GM23338 (cell line): ENCODE measurements at regions not wholly inside any gene's neighbourhood (a gene's known extent, or its start where the extent isn't known, plus 50 kb on each side); places are given as distances from the start of the nearest gene placed in this dataset.

ENCODE experiments used
- ATAC-seq: fragments of 200-7000 bp; cut with Tn5 transposase; 3 replicates; pipeline ENCODE4 v1.9.1; 2020
- DNase-seq: peaks from one replicate; pipeline ENCODE4 v3.0.0-alpha.2; 2015; ENCODE audit warnings: low spot score
- H2AFZ ChIP-seq: fragments of 200-600 bp; sonication (generic); 2 replicates; pipeline ENCODE4 v1.8.0; 2016; ENCODE audit warnings: antibody characterized with exemption, mild to moderate bottlenecking, moderate library complexity
- H3F3A ChIP-seq: fragments of 200-600 bp; sonication (generic); replicated peaks from 2 replicates; pipeline ENCODE4 v1.8.0; 2017; ENCODE audit warnings: antibody characterized with exemption, mixed run types, low read depth
- H3K27ac ChIP-seq: fragments of 200-600 bp; sonication (generic); 2 replicates; pipeline ENCODE4 v1.6.1; 2016; ENCODE audit warnings: low read depth
- H3K27me3 ChIP-seq: fragments of 200-600 bp; sonication (generic); 2 replicates; pipeline ENCODE4 v1.8.0; 2016; ENCODE audit warnings: mild to moderate bottlenecking, mixed run types, moderate library complexity; ENCODE audit not compliant: insufficient read depth
- H3K36me3 ChIP-seq: fragments of 200-600 bp; sonication (generic); 2 replicates; pipeline ENCODE4 v1.8.0; 2016; ENCODE audit warnings: mild to moderate bottlenecking; ENCODE audit not compliant: insufficient read depth
- H3K4me1 ChIP-seq: fragments of 200-600 bp; sonication (generic); 2 replicates; pipeline ENCODE4 v1.8.0; 2016; ENCODE audit warnings: mild to moderate bottlenecking, moderate library complexity; ENCODE audit not compliant: insufficient read depth
- H3K4me2 ChIP-seq: fragments of 200-600 bp; sonication (generic); 2 replicates; pipeline ENCODE4 v1.7.1; 2017; ENCODE audit warnings: mixed run types
- H3K4me3 ChIP-seq: fragments of 200-600 bp; sonication (generic); 2 replicates; pipeline ENCODE4 v1.6.1; 2016; ENCODE audit warnings: mixed run types
- H3K79me2 ChIP-seq: fragments of 200-600 bp; sonication (generic); replicated peaks from 2 replicates; pipeline ENCODE4 v1.8.0; 2017; ENCODE audit warnings: mild to moderate bottlenecking; ENCODE audit not compliant: insufficient read depth
- H3K9me2 ChIP-seq: fragments of 200-600 bp; sonication (generic); 2 replicates; pipeline ENCODE4 v1.8.0; 2017; ENCODE audit not compliant: insufficient read depth
- H4K20me1 ChIP-seq: fragments of 200-600 bp; sonication (generic); replicated peaks from 2 replicates; pipeline ENCODE4 v1.8.0; 2017; ENCODE audit warnings: mild to moderate bottlenecking; ENCODE audit not compliant: insufficient read depth
- H3K27ac Mint-ChIP-seq: 2 replicates; pipeline ENCODE4 v1.8.0; 2020; ENCODE audit warnings: inconsistent platforms, mild to moderate bottlenecking, moderate library complexity, mixed read lengths
- H3K27me3 Mint-ChIP-seq: 3 replicates; pipeline ENCODE4 v1.8.0; 2022; ENCODE audit warnings: low read depth, mild to moderate bottlenecking, moderate library complexity, mixed read lengths, inconsistent platforms; ENCODE audit not compliant: insufficient read depth, poor library complexity
- H3K36me3 Mint-ChIP-seq: 3 replicates; pipeline ENCODE4 v1.8.0; 2021; ENCODE audit warnings: low read depth, mild to moderate bottlenecking, inconsistent platforms, moderate library complexity, mixed read lengths
- H3K4me1 Mint-ChIP-seq: 3 replicates; pipeline ENCODE4 v1.8.0; 2020; ENCODE audit warnings: mild to moderate bottlenecking, inconsistent platforms, mixed read lengths
- H3K4me3 Mint-ChIP-seq: 3 replicates; pipeline ENCODE4 v1.8.0; 2021; ENCODE audit warnings: moderate library complexity, mild to moderate bottlenecking, inconsistent platforms, mixed read lengths
- H3K9me3 Mint-ChIP-seq: 3 replicates; pipeline ENCODE4 v1.8.0; 2020; ENCODE audit warnings: moderate library complexity, mild to moderate bottlenecking, inconsistent platforms, mixed read lengths
- CREB1 ChIP-seq: fragments of 250-450 bp; sonication (Bioruptor Pico); IDR thresholded peaks from 2 replicates; pipeline ENCODE4 v1.5.0; 2020; ENCODE audit warnings: low read depth, mild to moderate bottlenecking, moderate library complexity
- ETS1 ChIP-seq: IDR thresholded peaks from 2 replicates; pipeline ENCODE4 v1.6.1; 2016; ENCODE audit warnings: antibody characterized with exemption
- EZH2 ChIP-seq: fragments of 200-600 bp; sonication (generic); IDR thresholded peaks from one replicate; pipeline ENCODE4 v1.8.0; 2017; ENCODE audit warnings: antibody characterized with exemption, mild to moderate bottlenecking, low read depth; ENCODE audit not compliant: unreplicated experiment
- EZH2phosphoT487 ChIP-seq: fragments of 200-600 bp; sonication (generic); IDR thresholded peaks from one replicate; pipeline ENCODE4 v1.8.1; 2018; ENCODE audit warnings: antibody characterized with exemption; ENCODE audit not compliant: unreplicated experiment
- JUNB ChIP-seq: IDR thresholded peaks from one replicate; pipeline ENCODE4 v1.6.1; 2016; ENCODE audit warnings: antibody characterized with exemption; ENCODE audit not compliant: unreplicated experiment
- NANOG ChIP-seq: IDR thresholded peaks from 2 replicates; pipeline ENCODE4 v1.6.1; 2016; ENCODE audit warnings: antibody characterized with exemption, borderline replicate concordance
- POLR2AphosphoS5 ChIP-seq: IDR thresholded peaks from 2 replicates; pipeline ENCODE4 v1.6.1; 2016; ENCODE audit warnings: antibody characterized with exemption, low read depth
- STAT1 ChIP-seq: IDR thresholded peaks from one replicate; pipeline ENCODE4 v1.6.1; 2016; ENCODE audit warnings: antibody characterized with exemption; ENCODE audit not compliant: unreplicated experiment
- ZNF114 ChIP-seq: fragments of 250-450 bp; sonication (Bioruptor Pico); IDR thresholded peaks from 2 replicates; pipeline ENCODE4 v1.5.0; 2020; ENCODE audit warnings: mild to moderate bottlenecking, moderate library complexity
- ZNF331 ChIP-seq: fragments of 250-450 bp; sonication (Bioruptor Pico); IDR thresholded peaks from 2 replicates; pipeline ENCODE4 v1.5.0; 2020; ENCODE audit warnings: low read depth, mild to moderate bottlenecking, moderate library complexity
- TF ChIP-seq, protein P1 (sequence below): fragments of 250-450 bp; sonication (Bioruptor Pico); IDR thresholded peaks from 2 replicates; pipeline ENCODE4 v1.5.0; 2020; ENCODE audit warnings: mild to moderate bottlenecking, moderate library complexity
- TF ChIP-seq, protein P2 (sequence below), 2 experiments: fragments of 200-600 bp in 1 of 2; sonication (generic) in 1 of 2; conservative IDR thresholded peaks; 2 replicates each; pipeline versions ENCODE4 v1.5.1 to v1.6.1; 2016 to 2017; ENCODE audit warnings: antibody characterized with exemption in 2 of 2, low read depth in 2 of 2, mild to moderate bottlenecking in 2 of 2, moderate library complexity in 1 of 2
- TF ChIP-seq, protein P3 (sequence below): IDR thresholded peaks from one replicate; pipeline ENCODE4 v1.6.1; 2018; ENCODE audit warnings: antibody characterized with exemption; ENCODE audit not compliant: unreplicated experiment

- Mint-ChIP-seq H3K27me3 (peaks cover 4% of the 10 kb centered on the region), H3K4me1 (no peaks in the 10 kb centered on the region), H3K9me3 (peaks cover 69% of the 10 kb centered on the region), H3K4me3 (no peak overlapping the region), H3K36me3 (peaks cover 21% of the 10 kb centered on the region; the same call in 2 of the 3 replicates), H3K27ac (no peak overlapping the region)
- Histone ChIP-seq H3K27me3 (no peaks in the 10 kb centered on the region), H3K79me2 (no peaks in the 10 kb centered on the region), H2AFZ (no peak overlapping the region), H3K27ac (no peak overlapping the region), H3K4me1 (no peaks in the 10 kb centered on the region), H3K4me3 (no peak overlapping the region), H3F3A (no peaks in the 10 kb centered on the region), H4K20me1 (no peaks in the 10 kb centered on the region), H3K36me3 (no peaks in the 10 kb centered on the region; the same call in 1 of the 2 replicates), H3K9me2 (no peaks in the 10 kb centered on the region), H3K4me2 (no peak overlapping the region)
- TF ChIP-seq, protein P1, sequence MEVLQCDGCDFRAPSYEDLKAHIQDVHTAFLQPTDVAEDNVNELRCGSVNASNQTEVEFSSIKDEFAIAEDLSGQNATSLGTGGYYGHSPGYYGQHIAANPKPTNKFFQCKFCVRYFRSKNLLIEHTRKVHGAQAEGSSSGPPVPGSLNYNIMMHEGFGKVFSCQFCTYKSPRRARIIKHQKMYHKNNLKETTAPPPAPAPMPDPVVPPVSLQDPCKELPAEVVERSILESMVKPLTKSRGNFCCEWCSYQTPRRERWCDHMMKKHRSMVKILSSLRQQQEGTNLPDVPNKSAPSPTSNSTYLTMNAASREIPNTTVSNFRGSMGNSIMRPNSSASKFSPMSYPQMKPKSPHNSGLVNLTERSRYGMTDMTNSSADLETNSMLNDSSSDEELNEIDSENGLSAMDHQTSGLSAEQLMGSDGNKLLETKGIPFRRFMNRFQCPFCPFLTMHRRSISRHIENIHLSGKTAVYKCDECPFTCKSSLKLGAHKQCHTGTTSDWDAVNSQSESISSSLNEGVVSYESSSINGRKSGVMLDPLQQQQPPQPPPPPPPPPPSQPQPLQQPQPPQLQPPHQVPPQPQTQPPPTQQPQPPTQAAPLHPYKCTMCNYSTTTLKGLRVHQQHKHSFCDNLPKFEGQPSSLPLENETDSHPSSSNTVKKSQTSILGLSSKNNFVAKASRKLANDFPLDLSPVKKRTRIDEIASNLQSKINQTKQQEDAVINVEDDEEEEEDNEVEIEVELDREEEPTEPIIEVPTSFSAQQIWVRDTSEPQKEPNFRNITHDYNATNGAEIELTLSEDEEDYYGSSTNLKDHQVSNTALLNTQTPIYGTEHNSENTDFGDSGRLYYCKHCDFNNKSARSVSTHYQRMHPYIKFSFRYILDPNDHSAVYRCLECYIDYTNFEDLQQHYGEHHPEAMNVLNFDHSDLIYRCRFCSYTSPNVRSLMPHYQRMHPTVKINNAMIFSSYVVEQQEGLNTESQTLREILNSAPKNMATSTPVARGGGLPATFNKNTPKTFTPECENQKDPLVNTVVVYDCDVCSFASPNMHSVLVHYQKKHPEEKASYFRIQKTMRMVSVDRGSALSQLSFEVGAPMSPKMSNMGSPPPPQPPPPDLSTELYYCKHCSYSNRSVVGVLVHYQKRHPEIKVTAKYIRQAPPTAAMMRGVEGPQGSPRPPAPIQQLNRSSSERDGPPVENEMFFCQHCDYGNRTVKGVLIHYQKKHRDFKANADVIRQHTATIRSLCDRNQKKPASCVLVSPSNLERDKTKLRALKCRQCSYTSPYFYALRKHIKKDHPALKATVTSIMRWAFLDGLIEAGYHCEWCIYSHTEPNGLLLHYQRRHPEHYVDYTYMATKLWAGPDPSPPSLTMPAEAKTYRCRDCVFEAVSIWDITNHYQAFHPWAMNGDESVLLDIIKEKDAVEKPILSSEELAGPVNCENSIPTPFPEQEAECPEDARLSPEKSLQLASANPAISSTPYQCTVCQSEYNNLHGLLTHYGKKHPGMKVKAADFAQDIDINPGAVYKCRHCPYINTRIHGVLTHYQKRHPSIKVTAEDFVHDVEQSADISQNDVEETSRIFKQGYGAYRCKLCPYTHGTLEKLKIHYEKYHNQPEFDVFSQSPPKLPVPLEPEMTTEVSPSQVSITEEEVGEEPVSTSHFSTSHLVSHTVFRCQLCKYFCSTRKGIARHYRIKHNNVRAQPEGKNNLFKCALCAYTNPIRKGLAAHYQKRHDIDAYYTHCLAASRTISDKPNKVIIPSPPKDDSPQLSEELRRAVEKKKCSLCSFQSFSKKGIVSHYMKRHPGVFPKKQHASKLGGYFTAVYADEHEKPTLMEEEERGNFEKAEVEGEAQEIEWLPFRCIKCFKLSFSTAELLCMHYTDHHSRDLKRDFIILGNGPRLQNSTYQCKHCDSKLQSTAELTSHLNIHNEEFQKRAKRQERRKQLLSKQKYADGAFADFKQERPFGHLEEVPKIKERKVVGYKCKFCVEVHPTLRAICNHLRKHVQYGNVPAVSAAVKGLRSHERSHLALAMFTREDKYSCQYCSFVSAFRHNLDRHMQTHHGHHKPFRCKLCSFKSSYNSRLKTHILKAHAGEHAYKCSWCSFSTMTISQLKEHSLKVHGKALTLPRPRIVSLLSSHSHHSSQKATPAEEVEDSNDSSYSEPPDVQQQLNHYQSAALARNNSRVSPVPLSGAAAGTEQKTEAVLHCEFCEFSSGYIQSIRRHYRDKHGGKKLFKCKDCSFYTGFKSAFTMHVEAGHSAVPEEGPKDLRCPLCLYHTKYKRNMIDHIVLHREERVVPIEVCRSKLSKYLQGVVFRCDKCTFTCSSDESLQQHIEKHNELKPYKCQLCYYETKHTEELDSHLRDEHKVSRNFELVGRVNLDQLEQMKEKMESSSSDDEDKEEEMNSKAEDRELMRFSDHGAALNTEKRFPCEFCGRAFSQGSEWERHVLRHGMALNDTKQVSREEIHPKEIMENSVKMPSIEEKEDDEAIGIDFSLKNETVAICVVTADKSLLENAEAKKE (CRISPR knock-in tag), result no peak
- TF ChIP-seq ETS1, result no peak
- TF ChIP-seq POLR2AphosphoS5, result no peak
- TF ChIP-seq ZNF331 (CRISPR knock-in tag), result no peak
- no peak for TF ChIP-seq STAT1
- TF ChIP-seq, protein P2, sequence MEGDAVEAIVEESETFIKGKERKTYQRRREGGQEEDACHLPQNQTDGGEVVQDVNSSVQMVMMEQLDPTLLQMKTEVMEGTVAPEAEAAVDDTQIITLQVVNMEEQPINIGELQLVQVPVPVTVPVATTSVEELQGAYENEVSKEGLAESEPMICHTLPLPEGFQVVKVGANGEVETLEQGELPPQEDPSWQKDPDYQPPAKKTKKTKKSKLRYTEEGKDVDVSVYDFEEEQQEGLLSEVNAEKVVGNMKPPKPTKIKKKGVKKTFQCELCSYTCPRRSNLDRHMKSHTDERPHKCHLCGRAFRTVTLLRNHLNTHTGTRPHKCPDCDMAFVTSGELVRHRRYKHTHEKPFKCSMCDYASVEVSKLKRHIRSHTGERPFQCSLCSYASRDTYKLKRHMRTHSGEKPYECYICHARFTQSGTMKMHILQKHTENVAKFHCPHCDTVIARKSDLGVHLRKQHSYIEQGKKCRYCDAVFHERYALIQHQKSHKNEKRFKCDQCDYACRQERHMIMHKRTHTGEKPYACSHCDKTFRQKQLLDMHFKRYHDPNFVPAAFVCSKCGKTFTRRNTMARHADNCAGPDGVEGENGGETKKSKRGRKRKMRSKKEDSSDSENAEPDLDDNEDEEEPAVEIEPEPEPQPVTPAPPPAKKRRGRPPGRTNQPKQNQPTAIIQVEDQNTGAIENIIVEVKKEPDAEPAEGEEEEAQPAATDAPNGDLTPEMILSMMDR (conservative IDR thresholded peaks at IDR 0.05; ENCODE audit: low read depth in 2 of 2), result no peak
- TF ChIP-seq EZH2phosphoT487, result no peak
- TF ChIP-seq EZH2, result no peak
- TF ChIP-seq JUNB, result no peak
- no peak for TF ChIP-seq CREB1
- TF ChIP-seq NANOG, result no peak
- no peak for TF ChIP-seq ZNF114 (CRISPR knock-in tag)
- TF ChIP-seq, protein P3, sequence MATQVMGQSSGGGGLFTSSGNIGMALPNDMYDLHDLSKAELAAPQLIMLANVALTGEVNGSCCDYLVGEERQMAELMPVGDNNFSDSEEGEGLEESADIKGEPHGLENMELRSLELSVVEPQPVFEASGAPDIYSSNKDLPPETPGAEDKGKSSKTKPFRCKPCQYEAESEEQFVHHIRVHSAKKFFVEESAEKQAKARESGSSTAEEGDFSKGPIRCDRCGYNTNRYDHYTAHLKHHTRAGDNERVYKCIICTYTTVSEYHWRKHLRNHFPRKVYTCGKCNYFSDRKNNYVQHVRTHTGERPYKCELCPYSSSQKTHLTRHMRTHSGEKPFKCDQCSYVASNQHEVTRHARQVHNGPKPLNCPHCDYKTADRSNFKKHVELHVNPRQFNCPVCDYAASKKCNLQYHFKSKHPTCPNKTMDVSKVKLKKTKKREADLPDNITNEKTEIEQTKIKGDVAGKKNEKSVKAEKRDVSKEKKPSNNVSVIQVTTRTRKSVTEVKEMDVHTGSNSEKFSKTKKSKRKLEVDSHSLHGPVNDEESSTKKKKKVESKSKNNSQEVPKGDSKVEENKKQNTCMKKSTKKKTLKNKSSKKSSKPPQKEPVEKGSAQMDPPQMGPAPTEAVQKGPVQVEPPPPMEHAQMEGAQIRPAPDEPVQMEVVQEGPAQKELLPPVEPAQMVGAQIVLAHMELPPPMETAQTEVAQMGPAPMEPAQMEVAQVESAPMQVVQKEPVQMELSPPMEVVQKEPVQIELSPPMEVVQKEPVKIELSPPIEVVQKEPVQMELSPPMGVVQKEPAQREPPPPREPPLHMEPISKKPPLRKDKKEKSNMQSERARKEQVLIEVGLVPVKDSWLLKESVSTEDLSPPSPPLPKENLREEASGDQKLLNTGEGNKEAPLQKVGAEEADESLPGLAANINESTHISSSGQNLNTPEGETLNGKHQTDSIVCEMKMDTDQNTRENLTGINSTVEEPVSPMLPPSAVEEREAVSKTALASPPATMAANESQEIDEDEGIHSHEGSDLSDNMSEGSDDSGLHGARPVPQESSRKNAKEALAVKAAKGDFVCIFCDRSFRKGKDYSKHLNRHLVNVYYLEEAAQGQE, result no peak
- no peak for DNase-seq
- no peak for ATAC-seq
Measured at GRCh38 chr3:3559786-3560185, 239.4 kb upstream of the LRRN1 start.
